D721Med (cell line): ENCODE measurements at regions not wholly inside any gene's neighbourhood (a gene's known extent, or its start where the extent isn't known, plus 50 kb on each side); places are given as distances from the start of the nearest gene placed in this dataset.
A peak's percentile ranks its signal among the peaks of the same experiment; 100 is the strongest.
"Not testable (repeated sequence)": the region's sequence is repeated elsewhere in the genome, so short reads cannot be mapped to it uniquely, and the experiment has no call there.

ENCODE experiments used
- DNase-seq: peaks from one replicate; pipeline ENCODE4 v3.0.0; 2011; ENCODE audit warnings: low spot score; ENCODE audit not compliant: insufficient read length
- FAIRE-seq: peaks from 2 replicates; lab custom pipeline; 2011; peaks lifted over from hg19 to GRCh38; lab: Jason Lieb, UNC
- TF ChIP-seq, protein P1 (sequence below): IDR thresholded peaks from 2 replicates; pipeline ENCODE4 v1.5.1; 2012; ENCODE audit warnings: mild to moderate bottlenecking, control low read depth; ENCODE audit not compliant: insufficient read depth; ENCODE audit errors: missing control alignments

DNA sequence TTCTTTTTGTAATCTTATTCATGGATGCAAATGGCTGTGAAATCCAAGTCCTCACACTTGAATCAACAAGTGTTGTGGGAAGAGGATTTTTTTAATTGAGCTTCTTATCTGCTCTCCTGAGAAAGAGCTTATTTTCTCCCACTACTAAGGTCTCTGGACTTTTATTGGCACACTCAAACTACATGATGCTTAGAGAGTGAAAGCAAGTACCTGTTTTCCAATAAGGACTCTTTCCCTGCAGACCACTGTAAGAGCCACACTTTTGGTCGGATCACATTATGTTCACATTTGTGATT is 546.4 kb upstream of the ARRDC3 start:
- DNase-seq (no peak), FAIRE-seq (no peak)
- TF ChIP-seq, protein P1, sequence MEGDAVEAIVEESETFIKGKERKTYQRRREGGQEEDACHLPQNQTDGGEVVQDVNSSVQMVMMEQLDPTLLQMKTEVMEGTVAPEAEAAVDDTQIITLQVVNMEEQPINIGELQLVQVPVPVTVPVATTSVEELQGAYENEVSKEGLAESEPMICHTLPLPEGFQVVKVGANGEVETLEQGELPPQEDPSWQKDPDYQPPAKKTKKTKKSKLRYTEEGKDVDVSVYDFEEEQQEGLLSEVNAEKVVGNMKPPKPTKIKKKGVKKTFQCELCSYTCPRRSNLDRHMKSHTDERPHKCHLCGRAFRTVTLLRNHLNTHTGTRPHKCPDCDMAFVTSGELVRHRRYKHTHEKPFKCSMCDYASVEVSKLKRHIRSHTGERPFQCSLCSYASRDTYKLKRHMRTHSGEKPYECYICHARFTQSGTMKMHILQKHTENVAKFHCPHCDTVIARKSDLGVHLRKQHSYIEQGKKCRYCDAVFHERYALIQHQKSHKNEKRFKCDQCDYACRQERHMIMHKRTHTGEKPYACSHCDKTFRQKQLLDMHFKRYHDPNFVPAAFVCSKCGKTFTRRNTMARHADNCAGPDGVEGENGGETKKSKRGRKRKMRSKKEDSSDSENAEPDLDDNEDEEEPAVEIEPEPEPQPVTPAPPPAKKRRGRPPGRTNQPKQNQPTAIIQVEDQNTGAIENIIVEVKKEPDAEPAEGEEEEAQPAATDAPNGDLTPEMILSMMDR = no peak

DNA sequence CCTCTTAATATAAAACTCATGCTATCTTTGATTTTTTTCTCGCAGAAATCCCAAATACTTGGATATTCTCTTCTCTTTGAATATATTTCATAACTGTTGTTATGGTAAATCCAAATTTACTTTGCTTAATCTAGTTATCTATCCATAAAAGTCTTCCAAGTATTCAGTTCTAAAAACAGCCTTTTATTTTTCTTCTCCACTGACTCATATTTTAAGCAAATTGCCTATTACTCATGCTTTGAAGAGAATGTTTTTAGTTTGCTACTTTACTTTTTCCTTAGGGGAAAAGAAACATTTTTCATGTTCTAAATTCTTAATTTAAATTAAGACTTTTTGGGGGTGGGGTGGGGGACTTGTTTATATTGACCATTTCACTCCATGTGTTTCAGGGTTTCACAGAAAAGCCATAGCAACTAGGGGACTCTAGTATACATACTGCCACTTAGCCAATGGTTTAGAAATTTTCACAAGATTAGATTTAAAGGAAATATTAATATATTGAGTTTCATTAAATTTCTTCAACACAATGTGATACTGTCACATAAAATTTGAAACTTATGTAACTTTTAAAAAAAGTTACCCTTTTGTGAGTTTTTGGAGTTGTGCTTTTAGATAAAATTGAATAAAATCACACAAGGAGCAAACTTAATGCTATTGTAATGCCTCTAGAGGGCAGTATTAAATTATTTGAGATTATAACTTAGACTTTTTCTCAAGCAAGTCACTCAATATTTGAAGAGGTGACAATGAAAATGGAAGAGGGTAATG is 545.8 kb upstream of the ARRDC3 start:
- FAIRE-seq (peak; percentile 53), DNase-seq (no peak)
- TF ChIP-seq, protein P1 = peak; percentile 62

DNA sequence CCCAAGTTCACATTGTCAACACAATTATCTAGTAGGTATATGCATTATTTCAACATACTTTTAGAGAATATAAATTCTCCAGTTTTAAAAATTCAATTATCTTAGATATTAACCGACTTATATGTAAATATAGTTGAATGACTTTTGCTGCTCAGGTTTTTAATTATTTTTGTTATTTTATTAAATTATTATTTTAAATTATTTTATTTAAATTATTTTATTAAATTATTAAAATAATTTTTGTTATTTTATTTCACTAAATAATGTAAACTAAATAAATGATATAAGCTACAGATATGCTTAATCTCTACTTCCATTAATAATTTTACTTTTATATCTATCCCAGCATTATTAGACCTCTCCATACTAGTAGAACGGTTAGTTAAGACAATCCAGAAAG is 544.3 kb upstream of the ARRDC3 start:
- TF ChIP-seq, protein P1 = no peak
- DNase-seq (no peak), FAIRE-seq (no peak)

DNA sequence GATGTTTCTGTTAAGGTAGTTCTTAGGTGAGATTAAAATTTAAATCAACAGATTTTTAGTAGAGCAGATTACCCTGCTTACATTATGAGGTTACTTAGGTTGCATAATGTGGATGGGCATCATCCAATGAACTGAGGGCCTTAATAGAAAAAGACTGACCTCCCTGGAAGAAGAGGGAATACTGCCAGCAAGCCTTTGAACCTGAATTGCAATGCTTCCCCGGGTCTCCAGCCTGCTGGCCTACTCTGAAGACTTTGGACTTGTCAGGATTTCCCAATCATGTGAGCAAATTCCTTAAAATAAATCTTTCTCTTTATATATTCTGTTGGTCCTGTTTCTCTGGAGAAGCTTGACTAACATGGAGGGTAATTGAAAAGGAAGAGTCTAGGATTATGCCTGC is 542.1 kb upstream of the ARRDC3 start:
- TF ChIP-seq, protein P1 = no peak
- DNase-seq (no peak), FAIRE-seq (no peak)

DNA sequence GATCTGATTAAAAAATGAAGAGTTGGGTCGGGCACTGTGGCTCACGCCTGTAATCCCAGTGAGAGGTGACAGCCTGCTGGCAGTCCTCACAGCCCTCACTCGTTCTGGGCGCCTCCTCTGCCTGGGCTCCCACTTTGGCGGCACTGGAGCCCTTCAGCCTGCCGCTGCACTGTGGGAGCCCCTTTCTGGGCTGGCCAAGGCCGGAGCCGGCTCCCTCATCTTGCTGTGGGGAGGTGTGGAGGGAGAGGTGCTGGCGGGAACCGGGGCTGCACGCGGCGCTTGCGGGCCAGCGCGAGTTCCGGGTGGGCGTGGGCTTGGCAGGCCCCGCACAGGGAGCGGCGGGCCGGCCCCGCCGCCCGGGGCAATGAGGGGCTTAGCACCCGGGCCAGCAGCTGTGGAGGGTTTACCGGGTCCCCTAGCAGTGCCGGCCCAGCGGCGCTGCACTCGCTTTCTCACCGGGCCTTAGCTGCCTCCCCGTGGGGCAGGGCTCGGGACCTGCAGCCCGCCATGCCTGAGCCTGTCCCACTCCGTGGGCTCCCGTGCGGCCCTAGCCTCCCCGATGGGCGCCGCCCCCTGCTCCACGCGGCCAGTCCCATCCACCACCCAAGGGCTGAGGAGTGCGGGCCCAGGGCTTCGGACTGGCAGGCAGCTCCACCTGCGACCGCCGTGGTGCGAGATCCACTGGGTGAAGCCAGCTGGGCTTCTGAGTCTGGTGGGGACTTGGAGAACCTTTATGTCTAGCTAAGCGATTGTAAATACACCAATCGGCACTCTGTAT is 534.1 kb upstream of the ARRDC3 start:
- not testable (repeated sequence) for DNase-seq, FAIRE-seq

DNA sequence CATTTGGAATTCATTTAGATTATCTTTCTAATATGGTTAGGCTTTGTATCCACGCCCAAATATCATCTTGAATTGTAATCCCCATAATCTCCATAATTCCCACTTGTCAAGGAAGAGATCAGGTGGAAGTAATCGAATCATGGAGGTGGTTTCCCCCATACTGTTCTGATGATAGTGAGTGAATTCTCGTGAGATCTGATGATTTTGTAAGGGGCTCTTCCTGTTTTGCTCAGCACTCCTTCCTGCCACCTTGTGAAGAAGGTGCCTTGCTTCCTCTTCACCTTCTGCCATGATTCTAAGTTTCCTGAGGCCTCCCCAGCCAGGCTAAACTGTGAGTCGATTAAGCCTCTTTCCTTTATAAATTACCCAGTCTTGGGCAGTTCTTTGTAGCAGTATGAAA is 527.5 kb upstream of the ARRDC3 start:
- TF ChIP-seq, protein P1 = no peak
- DNase-seq = no peak
- peak; percentile 86 for FAIRE-seq

DNA sequence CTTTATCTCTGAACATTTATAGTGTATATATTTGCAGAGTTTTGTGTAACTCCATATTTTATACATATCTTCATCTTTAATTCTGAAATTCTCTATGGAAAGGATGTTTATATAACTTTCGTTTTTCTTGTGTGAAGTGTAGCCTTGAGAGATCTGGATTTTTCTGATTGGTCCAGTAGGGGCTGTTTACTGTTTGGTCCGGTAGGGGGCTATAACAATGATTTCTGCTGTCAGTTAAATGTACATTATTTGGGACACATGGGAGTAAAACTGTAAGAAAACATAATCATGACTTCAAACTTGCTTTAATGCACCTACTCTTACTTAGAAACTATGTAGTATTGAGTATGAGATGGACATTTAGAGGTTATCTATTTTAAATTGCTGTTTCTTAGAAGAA is 527.1 kb upstream of the ARRDC3 start:
- DNase-seq (no peak), FAIRE-seq (no peak)
- TF ChIP-seq, protein P1 = no peak
